ENCODE measurements at regions not wholly inside any gene's neighbourhood (a gene's known extent, or its start where the extent isn't known, plus 50 kb on each side); places are given as distances from the start of the nearest gene placed in this dataset.

DNA sequence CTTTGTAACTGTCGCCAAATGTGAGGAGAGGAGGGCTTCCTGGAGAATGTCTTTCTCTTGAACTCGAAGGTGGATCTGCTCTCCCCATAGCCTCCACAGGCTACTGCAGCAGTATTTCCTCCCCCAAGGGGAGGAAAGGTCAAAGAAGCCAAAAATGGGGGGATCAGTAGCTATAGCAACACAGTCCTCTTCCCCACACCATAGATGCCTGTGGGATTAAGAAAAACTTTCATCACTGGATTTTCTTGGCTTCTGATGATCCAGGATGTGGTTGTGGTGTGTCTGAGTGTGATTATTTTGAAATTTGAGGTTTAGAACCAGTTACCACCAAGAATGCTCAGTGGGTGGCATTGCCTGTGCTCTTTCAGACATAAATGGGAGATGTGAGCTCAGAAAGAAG, 140.1 kb upstream of the SPACA1 start:
- DNase-seq (ENCODE audit: low spot score), result no peak

DNA sequence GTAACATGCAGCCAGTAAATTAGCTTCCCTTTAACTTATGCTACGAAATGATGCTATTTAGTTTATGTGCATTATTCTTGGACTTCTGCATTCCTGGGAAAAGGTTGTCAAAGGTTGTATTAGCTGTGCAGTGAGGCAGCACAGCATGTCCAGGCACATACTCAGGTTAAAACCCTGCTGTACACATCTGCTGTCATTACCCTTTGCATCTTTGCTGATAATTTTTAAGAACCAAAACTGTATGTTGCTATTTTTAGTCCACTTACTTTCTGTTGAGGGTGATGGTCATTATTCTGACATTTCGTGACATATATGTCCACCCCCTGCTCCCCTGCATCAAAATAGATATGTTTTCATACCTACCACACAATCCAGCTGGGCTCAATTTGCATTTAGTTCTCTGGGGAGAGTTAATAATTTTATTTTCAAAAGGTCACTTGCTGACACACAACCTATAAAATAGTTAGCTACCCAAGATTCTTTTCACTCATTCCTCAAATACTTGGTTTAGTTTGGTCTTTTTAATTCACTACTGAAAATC, 142.5 kb upstream of the SPACA1 start:
- no peak for DNase-seq (ENCODE audit: low spot score)

DNA sequence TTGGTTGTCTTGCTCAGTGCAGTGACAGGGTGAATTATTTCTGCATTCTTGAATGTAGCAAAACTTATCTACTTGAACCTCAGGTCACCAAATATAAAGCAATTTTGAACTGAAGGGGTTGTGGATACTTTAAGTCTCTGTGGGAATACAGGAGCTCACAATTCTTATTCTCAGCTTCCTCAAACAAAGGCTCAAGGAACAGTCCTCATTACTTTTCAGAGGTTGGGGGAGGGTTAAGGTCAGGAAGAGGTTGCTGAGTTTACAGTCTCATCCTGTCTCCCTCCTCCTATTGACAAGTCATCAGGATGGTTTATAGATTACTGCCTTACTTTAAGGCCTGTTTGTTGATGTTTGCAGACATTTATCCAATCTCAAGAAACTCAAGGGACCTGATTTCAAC, 143.6 kb upstream of the SPACA1 start:
- DNase-seq (ENCODE audit: low spot score), result no peak

DNA sequence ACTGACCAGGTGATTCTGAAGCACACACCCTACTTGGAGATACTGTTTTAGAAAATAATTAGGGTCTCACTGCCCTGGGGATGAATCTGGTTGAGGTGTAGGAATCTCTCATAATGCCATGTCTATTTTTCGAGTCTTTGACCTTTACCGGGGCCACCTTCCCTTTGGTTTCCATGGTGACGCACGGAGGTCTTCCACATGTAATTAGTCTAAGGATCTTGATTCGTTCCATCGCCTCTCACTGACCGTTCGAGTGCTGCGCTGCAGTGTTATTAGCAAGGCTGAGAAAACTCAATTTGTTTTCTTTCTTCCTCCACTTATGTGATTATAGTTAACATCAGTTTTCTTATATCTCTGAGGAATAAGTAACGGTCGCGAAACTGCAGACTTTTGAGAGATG, 144.3 kb upstream of the SPACA1 start:
- no peak for DNase-seq (ENCODE audit: low spot score)

DNA sequence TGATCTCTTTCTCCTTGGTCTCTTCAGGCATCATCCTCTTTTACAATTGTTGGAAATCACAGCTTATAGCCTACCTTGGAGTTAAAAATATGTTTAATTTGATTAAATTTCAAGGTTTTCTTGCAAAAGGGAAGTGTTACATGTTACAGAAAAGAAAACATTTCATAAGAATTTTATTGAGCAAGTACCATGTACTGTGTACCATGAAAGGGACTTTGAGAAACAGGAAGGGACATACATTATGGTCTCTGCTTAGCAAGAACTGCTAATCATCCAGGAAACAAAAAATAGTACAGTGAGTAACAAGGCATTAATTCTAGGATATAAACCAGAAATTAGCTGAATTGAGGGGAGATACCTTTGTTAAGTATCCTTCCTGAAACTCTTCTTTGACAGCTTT, 145.3 kb upstream of the SPACA1 start:
- no peak for DNase-seq (ENCODE audit: low spot score)

DNA sequence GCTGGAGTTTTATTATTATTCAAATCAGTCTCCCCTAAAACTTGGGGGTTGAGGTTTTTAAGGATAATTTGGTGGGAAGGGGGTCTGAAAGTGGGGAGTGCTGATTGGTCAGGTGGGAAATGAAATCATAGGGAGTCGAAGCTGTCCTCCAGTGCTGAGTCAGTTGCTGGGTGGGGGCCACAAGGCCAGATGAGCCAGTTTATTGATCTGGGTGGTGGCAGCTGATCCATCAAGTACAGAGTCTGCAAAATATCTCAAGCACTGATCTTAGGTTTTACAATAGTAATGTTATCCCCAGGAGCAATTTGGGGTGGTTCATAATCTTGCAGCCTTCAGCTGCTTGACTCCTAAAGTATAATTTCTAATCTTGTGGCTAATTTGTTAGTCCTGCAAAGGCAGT, 146.0 kb upstream of the SPACA1 start:
- DNase-seq (ENCODE audit: low spot score), result no peak

DNA sequence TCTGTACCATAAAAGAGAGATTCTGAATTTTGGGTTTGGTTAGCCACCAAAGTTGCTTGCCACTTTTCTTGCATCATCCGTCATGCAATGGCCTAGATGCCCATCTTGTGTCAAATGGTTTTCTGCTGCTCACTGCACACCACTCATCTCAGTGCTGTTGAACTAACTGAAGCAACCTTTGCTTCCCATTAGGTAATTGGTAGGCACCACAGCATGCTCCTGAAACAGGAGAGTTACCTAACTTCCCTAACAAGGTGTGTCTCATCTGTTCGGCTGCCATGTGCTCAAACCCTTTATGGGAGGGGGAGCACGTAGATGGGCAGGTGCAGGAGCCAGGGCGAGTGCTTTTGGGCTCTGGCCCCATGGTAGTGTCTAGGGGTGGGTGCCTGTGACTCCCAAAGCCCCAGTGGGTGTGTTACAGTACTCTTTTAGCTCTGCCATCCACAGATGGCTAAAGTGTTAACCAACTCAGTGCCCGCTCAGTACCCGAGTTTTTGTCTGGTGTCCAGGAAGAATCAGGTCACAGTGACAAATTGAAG, 147.4 kb upstream of the SPACA1 start:
- DNase-seq (ENCODE audit: low spot score), result no peak

DNA sequence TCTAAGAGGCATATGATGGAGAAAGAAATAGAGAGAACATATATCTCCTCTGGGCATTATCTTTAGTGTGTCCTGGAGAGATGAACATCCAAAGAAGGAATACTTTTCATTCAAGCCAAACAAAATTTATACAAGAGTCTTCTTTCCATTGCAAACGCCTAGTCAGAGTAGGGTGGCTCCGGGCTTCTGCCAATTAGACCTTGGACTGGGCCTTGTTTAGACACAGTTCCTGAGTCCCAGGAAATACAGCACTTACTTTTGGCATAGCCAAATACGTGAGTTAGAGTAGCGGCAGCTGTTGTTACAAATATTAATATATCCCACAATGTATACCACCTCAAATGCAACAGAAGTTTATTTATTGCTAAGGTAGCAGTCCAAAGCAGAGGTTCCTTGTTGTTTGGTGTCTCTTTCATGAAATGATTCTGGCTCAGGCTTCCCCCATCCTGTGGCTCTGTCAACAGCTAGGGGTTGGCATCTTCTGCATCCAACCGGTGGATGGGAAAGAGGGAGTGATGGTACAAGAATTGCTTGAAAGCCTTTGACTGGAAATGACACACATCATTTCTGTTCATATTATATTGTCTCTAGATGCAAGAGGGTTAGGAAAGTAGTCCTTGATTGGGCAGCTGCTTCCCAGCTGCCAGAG, 148.0 kb upstream of the SPACA1 start:
- DNase-seq (ENCODE audit: low spot score), result no peak

GRCh38 chr6:87897663-87898062, 150.0 kb upstream of the SPACA1 start:
- DNase-seq (ENCODE audit: low spot score), result no peak

- no peak for DNase-seq (ENCODE audit: low spot score)
Measured at GRCh38 chr6:87897013-87897412, 150.6 kb upstream of the SPACA1 start.

DNA sequence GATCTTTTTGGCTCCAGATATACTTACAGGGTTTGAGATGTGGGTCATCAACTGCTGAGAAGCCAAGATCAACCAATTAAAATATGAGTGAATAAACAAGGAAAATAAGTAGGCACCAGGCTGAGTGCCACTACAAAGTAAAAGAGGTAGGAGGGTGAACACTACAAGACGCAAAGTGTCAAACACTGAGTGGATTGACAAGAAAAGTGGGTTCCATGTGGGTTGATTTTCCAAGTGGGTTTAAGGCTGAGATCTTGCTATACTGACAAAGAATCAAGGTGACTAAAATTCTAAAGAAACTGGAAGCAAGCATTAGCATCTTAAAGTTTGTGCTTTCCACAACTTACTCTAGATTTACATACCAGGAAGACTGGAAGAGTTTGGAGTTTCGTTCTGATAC, 160.4 kb upstream of the SPACA1 start:
- DNase-seq (ENCODE audit: low spot score), result no peak

- no peak for DNase-seq (ENCODE audit: low spot score)
Measured at GRCh38 chr6:87884203-87884602, 163.4 kb upstream of the SPACA1 start.

- DNase-seq (ENCODE audit: low spot score), result no peak
Measured at GRCh38 chr6:87881342-87881895, 166.2 kb upstream of the SPACA1 start.

DNA sequence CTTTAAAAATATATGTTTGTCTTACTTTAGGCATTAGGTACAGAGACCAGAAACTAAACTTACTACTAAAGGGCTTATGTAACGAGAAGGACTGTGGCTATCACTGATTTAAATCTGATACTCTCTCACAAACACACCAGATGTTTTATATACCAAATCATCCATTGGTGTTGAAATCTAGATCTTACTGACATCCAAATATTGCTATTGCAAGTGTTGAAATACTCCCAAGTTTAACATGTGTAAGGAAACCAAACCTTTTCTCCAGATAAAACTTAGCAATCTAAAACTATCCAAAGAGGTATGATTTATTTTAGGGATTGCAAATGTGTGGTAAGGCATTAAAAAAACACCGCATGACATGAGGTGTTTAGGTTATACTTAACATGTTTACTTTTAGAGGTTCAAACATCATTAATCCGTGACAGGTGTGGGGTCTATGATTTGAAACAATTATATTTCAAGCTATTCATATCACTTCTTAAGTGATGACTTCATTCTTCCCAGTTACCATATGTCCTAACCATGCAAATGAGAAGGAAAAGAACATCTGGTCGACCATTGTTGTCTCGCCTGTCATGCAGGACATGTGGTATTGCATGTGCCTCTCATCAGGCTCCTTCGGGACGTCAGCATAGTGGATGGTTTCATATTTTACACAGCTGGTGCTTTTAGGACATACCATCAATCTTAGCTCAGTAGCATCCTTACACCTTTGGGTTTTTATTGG, 168.3 kb upstream of the SPACA1 start:
- DNase-seq (ENCODE audit: low spot score), result no peak

DNA sequence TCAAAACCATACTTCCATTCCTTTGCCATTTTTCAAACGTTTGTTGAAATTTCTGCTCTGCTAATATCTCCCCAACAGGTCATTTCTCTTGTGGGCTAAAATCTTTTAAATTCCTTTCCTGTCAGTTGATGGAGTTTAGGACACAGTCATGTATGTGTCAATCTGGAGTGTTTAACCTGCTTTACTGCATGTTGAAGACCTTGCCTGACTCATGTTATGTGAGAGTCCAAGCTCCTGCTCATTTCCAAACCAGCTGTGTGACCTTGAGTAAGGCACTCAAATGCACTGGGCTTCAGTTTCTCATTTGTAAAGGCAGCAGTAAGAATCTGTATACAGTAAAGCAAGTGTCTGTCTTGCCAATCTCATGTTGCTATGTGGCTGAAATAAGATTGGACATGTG, 171.9 kb upstream of the SPACA1 start:
- no peak for DNase-seq (ENCODE audit: low spot score)

DNA sequence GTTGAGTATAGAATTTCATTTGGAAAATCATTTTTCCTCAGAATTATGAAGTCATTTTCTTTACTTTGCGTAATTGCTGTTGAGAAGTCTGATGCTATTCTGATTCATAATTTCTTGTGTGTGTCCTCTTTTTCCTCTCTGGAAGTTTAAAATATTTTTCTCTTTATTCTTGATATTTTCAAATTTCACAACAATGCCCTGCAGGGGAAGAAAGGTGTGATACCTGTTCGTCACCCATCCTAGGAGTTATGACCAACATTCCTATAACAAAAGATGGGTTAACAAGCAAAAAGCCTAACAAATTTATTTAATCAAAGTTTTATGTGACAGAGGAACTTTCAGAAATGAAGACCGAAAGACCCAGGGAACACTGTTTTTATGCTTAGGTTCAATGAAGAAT, 171.5 kb upstream of the AKIRIN2 start:
- no peak for DNase-seq (ENCODE audit: low spot score)

GRCh38 chr6:87870556-87870955, 168.5 kb upstream of the AKIRIN2 start:
- no peak for DNase-seq (ENCODE audit: low spot score)

DNA sequence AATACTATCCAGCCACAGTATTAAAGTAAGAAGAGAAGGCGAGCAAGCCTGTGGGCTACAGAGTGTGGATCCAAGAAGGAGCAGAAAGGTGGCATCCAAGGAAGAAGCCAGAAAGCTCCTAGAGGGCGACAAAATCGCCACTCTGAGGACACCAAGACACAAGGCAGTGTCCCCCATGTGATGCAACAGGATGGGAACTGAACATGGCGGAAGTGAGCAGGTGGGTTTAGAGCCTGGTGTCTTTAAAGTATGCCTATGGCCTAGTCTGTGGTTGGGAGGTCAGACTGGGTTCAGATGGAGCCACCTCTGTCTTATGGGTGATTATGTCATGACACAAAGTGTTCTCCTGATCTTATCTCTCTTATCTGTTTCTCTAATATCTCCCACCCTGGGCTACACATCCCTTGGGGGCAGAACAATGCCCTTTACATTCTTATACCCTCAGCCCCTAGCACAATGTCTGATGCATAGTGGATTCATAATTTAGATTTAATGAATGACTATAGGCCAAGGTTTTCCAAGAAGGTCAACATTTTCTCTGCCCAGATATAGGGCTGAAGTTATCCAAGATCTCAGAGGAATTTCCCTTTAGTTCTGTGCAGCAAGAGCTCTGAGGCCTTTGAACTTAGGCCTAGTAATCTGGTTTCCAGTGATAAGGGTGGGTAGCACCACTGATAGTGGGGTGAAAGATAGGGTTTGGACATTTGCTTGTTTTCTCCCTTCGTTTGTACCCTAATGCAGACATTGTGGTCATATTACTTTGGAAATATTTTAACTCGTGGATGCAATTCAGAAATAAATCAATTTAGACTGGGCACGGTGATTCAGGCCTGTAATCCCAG, 167.3 kb upstream of the AKIRIN2 start:
- DNase-seq (ENCODE audit: low spot score), result no peak

- DNase-seq (ENCODE audit: low spot score), result no peak
Measured at GRCh38 chr6:87860902-87861301, 158.9 kb upstream of the AKIRIN2 start.

GRCh38 chr6:87858440-87858839, 156.4 kb upstream of the AKIRIN2 start:
- DNase-seq (ENCODE audit: low spot score), result no peak

GRCh38 chr6:87851674-87852299, 149.8 kb upstream of the AKIRIN2 start:
- no peak for DNase-seq (ENCODE audit: low spot score)

- no peak for DNase-seq (ENCODE audit: low spot score)
Measured at GRCh38 chr6:87848616-87849015, 146.6 kb upstream of the AKIRIN2 start.

All from left forelimb (tissue), 1 donor.